HG03457 (cell line): ENCODE measurements at regions not wholly inside any gene's neighbourhood (a gene's known extent, or its start where the extent isn't known, plus 50 kb on each side); places are given as distances from the start of the nearest gene placed in this dataset.

Experiments
- ATAC-seq: cut with Tn5 transposase; IDR thresholded peaks from one replicate; pipeline ENCODE4 v1.9.1; 2021; ENCODE audit warnings: moderate number of reproducible peaks; ENCODE audit not compliant: unreplicated experiment

DNA sequence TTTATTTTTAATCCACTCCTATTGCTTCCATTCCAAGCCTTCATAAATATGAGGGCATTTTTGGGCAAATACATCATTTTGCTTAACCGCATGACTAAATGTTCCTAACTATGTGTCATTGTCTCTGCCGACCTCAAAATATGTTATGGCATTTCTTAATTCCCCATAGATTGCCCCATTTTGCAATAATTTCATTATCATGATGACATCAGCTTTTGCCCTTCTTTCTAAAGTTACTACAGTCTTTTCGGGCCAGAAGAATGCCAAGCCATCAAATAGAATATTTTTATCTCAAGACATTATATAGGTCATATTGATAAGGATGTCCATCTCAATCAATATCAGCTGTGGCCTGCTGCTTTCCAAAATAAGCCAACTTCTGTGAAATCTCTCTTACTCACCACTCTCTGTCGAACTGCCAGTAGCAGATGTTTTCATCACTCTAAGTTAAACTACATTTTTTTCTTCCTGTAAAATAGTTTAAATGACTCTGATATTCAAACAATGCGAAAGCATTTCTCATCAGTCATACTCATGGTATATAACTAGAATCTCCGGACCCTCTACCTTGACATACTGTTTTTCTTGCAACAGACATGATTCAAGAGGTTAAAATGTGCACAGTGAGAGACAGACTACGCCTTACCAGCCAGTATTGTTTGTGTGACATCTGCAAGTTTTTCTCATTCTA is 1254.6 kb upstream of the CELF2 start:
- no peak for ATAC-seq

DNA sequence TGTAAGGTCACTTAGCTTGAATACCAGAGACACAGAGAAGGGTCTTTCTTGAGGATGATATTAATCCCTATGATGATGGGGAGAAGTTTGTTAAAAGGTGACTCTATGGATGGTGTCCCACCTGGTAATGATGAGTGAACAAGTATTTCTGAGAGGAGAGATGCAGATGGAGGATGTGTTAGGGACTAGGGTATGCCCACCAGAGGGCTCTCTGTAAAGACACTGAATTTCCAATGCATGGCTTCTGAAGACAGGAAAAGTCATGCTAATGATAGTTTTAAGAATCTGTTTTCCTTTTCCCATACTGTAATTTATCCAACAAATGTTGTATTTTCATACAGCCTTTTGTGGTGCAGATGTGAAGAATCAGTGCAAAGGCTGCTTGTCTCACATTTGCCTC is 1250.9 kb upstream of the CELF2 start:
- ATAC-seq: no peak

GRCh38 chr10:9781666-9782065 is 1236.0 kb upstream of the CELF2 start:
- ATAC-seq: no peak

- no peak for ATAC-seq
Measured at GRCh38 chr10:9786101-9786500, 1231.6 kb upstream of the CELF2 start.

DNA sequence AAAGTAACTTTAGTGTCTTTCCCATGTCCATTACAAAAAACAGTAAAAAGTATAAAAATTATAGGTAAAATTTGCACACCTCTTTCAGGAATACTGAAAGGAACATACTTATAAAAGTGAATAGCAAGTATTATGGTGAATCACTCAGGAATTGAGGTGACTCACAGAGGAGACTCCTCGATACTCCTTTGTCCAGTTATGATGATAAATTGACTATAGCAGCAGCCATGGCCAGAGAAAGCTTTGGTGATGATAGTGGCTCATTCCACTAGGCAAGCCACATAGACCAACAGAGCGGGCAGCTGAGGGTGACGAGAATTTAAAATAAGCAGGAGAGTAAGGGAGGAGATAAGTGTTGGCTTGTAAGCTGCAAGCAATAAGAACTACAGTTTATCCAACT is 1231.1 kb upstream of the CELF2 start:
- ATAC-seq: no peak

DNA sequence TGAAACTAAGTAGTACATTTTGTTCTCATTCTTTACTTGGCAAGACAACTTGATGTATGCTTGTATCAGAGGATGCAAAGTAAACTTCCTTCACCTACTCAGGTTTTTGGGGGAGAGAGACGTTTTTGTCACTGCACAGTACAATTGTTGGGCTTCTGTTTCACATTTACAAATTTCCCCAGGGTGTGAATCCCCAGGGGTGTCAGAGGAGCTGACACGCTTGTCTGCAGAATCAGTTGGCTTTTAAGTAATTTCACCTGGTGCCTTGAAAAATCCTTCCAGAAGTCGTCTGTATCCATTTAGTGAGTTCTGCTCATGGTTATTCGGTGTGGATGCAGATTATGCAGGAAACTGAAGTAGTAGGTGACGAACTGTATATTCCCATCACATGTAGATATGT is 1227.7 kb upstream of the CELF2 start:
- ATAC-seq: no peak

GRCh38 chr10:9792181-9792580 is 1225.5 kb upstream of the CELF2 start:
- ATAC-seq: no peak

DNA sequence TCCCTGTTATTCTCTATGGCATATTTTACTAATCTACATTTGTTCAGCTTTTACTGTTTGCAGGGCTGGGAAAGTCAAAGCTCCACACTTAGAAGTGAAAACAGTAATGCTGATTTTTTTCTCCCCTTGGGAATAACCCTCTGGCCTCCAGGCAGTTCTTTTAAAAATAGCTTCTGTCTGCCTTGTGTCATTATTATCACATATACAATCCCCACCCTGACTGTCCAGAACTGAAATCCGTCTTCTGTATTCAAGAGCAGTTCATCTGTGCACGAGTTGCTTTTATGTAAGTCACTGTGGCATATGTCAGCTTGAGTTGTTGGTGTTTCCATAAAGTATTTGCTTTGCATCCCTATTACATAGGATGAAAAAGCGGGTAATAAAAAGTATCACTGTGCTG is 1221.1 kb upstream of the CELF2 start:
- no peak for ATAC-seq

GRCh38 chr10:9800011-9800410 is 1217.7 kb upstream of the CELF2 start:
- no peak for ATAC-seq

DNA sequence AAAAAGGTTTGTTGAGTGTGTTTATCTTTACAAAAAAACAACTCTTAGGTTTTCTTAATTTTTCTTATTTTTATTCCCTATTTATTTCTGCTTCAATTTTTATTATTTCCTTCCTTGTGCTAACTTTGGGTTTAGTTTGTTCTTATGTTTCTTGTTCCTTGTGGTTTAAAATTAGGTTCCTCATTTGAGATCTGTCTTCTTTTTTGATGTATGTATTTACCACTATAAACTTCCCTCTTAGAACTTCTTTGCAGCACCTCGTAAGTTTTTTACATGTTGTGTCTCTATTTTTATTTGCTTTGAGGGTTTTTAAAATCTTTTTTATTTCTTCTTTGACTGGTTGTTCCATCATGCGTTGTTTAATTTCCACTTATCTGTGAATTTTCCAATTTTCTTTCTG is 1217.1 kb upstream of the CELF2 start:
- no peak for ATAC-seq

DNA sequence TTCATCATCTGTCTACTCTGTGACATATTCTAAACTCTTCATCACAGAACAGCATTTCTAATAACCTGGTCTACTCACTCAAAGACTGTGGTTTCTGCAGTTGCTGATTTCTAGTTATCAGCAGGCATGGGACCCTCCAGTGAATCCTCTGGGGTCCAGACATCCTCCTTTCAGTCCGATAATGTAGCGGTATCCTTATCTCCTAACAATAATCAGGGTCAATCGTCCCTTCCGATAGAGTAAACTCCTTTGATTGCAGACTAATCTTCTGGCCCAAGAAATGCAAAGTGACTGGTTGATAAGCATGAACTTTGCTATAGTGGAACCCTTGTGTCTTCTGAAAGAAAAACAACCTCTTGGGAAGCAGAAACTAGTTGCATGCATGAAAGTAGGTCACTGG is 1209.8 kb upstream of the CELF2 start:
- no peak for ATAC-seq

DNA sequence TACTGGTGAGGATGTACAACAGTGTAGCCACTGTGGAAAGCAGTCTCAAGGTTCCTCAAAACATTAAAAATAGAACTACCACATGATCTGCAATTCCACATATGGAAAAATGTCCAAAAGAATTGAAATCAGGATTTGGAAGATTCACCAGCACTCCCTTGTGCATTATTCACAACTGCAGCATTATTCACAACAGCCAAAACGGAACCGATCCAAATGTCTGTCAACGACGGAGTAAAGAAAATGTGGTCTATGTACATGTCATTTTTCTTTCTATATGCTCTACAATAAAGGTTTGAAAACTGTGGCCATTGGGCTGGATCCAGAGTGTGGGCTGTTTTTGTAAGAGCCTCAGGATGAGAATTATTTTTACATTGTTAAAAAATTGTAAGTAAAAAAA is 1206.1 kb upstream of the CELF2 start:
- ATAC-seq: no peak

- ATAC-seq: no peak
Measured at GRCh38 chr10:9814285-9814864, 1203.3 kb upstream of the CELF2 start.

GRCh38 chr10:9819756-9820494 is 1197.7 kb upstream of the CELF2 start:
- no peak for ATAC-seq

DNA sequence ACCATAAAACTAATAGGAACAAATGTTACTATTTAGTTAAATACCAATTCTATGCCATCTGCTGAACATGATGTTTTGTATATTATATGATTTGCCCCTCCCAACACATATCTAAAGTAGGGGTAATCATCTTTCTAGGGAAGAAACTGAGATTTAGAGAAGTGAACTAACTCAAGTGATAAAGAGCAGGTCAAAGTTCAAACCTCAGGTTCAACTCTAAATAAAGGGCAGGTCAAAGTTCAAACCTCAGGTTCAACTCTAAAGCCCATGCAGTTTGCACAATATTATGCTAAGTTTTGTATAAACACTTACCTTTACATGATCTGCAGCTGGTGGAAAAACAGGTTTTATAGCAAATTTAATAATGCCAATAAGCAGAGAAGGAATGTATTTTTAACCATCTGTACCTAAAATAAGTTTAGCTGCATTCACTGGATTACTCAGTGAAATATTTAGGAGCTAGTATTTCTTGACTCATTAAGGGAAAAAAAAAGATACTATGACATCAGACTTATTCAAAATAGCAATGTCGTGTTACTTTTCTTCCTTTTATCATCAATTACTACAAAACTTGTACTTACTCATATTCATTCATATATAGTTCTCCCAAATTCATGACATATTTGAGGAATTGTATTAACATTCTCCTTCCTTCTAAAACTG is 1194.3 kb upstream of the CELF2 start:
- ATAC-seq: no peak

DNA sequence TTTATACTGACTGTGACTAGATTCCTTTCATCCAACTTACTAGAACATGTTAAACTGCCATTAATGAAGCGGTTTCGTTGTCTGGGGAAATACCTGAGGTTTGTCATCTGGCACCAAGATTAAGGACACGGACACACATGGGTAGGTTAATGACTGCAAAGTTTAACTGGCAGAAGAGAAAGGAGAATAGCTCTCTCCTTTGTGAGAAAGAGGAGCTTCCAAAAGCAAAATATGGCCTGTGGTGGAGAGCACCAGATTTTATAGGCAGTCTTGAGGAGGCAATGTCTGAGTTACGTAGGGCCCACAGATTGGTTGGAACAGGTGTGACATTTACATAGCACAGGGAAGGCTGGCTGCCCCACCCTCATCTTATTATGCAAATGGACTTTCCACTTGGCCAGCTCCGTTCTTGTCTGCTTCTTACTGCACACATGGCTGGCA is 1193.0 kb upstream of the CELF2 start:
- no peak for ATAC-seq

DNA sequence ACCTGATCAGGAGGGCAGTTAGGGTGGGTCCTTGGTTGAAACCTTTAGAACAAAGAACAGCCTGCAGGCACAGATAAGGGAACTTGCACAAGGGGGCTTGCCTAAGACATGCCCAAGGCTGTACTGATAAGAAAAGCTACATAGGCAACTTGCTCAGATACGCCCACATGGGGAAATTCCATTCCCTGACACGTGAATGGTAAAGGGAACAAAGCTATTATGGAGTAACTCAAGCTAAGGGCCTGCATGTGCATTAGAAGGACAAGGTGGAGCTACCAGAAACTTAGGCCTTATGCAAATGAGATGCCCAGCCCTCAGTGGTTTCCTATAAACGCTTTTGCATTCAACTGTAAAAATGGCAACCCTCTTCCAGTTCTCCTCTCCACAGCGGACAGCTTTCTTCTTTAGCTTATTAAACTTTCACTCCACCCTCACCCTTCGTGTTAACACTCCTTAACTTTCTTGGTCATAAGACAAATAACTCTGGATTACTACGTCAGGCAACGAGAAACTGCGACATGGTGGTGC is 1192.1 kb upstream of the CELF2 start:
- no peak for ATAC-seq

DNA sequence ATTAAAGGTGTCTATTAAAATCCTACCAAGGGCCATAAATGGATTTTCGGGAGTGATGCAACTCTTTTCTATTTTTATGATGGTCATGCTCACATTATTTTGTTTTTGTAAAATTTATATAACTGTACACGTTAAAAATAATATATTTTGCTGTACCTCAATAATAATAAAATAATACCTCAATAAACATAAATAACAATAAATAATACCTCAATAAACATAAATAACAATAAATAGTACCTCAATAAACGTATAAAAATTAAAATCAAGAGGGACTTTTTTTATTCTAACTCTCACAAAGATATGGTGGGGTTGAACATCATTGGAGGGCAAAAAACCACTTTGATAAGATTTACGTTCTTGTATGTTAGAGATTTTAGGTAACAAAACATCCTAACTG is 1189.6 kb upstream of the CELF2 start:
- no peak for ATAC-seq

DNA sequence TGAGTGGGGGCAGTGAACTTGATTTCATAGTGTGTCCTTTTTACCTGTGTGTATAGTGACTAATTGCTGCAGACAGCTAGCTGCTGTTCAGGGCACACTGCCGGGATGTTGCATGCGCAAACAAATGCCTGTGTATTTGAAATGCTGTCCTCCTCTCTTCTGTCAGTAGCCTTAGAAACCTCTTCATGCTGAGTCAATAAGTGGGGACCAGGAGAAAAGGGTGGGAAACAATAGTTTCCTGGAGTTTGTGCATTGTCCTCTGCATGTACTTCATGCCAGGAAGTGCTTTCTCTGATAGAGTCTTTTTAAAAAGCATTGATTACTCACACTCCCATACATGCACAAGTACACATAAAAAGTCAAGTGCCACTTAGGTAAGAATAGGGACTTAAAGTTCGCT is 1183.7 kb upstream of the CELF2 start:
- no peak for ATAC-seq

- ATAC-seq: no peak
Measured at GRCh38 chr10:9834434-9834833, 1183.2 kb upstream of the CELF2 start.

GRCh38 chr10:9845075-9845474 is 1172.6 kb upstream of the CELF2 start:
- no peak for ATAC-seq

DNA sequence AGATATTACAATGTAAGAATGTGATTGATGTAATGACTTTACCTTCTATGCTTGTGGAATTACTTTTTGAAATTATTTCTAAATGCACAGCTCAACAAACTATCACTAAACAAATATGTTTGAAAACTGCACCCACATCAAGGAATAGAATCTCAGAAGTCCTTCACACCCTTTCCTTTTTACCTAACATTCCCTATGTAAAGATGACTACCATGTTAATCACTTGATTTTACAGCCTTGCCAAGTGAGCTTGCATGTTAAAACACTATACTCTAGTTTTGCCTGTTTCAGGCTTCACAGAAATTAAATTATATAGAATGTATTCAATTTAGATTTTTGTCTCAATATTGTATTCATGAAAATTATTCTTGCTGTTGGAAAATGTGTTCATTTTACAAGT is 1169.4 kb upstream of the CELF2 start:
- ATAC-seq: no peak
